HepG2 (cell line): ENCODE measurements at regions not wholly inside any gene's neighbourhood (a gene's known extent, or its start where the extent isn't known, plus 50 kb on each side); places are given as distances from the start of the nearest gene placed in this dataset.

Experiments
- ATAC-seq: fragments of 200-7000 bp; cut with Tn5 transposase; 3 replicates; pipeline ENCODE4 v1.9.1; 2020; ENCODE audit warnings: mild to moderate bottlenecking, moderate library complexity
- BruUV-seq: library from RNA; stranded (reverse); fragments of 400-500 nt; replicated peaks from 2 replicates; lab custom pipeline; 2021; lab: Mats Ljungman, UMichigan
- CTCF ChIA-PET: fragments of 300-600 bp; formaldehyde crosslinking; extraction: SDS; loops from one replicate; lab custom pipeline; 2021; ENCODE audit warnings: low total read pairs, inconsistent platforms, low intra/inter-chr PET ratio; lab: Yijun Ruan, JAX
- POLR2A ChIA-PET: fragments of 350-600 bp; sonication (Branson Sonifier 250); formaldehyde crosslinking; loops from one replicate; lab custom pipeline; 2020; ENCODE audit warnings: antibody characterized with exemption, inconsistent platforms; lab: Yijun Ruan, JAX
- DNase-seq: peaks from one replicate; pipeline ENCODE4 v3.0.0-alpha.2; 2015; ENCODE audit warnings: low spot score
- FAIRE-seq: peaks from 3 replicates; lab custom pipeline; 2011; peaks lifted over from hg19 to GRCh38; lab: Jason Lieb, UNC
- H2AFZ ChIP-seq: one replicate; pipeline ENCODE4 v1.6.1; 2011; ENCODE audit warnings: low read length, inconsistent platforms
- H3K27ac ChIP-seq: fragments of 300-600 bp; 3 replicates; pipeline ENCODE4 v1.8.0; 2011; ENCODE audit warnings: mixed run types, mild to moderate bottlenecking, mixed read lengths, low read length, inconsistent platforms; ENCODE audit not compliant: insufficient read depth; ENCODE audit errors: extremely low read length
- H3K27me3 ChIP-seq, 2 experiments: fragments of 200-600 bp in 1 of 2; 2 replicates in 1 of 2; 3 replicates in 1 of 2; pipeline versions ENCODE4 v1.6.0 to v1.8.0; 2011; ENCODE audit warnings: low read length in 2 of 2, mild to moderate bottlenecking in 2 of 2, moderate library complexity in 2 of 2, inconsistent platforms in 1 of 2; ENCODE audit not compliant: insufficient read depth in 2 of 2, control insufficient read depth in 1 of 2
- H3K36me3 ChIP-seq, 2 experiments: fragments of 200-600 bp in 1 of 2; replicated peaks in 1 of 2; 2 replicates in 1 of 2; 3 replicates in 1 of 2; pipeline versions ENCODE4 v1.5.1 to v1.8.0; 2011; ENCODE audit warnings: low read length in 2 of 2, inconsistent platforms in 1 of 2; ENCODE audit not compliant: insufficient read depth in 2 of 2, control insufficient read depth in 1 of 2
- H3K4me1 ChIP-seq: 2 replicates; pipeline ENCODE4 v1.5.1; 2012; ENCODE audit warnings: low read length, inconsistent platforms; ENCODE audit not compliant: insufficient read depth
- H3K4me2 ChIP-seq: 2 replicates; pipeline ENCODE4 v1.6.0; 2011; ENCODE audit warnings: low read depth, low read length, inconsistent platforms
- H3K4me3 ChIP-seq, 3 experiments: fragments of 200-600 bp in 1 of 3; sonication (generic), shearing (Covaris generic) in 1 of 3; replicated peaks in 1 of 3; 2 replicates each; pipeline ENCODE4 v1.5.1; 2011 to 2016; ENCODE audit warnings: low read length in 3 of 3, inconsistent platforms in 2 of 3, low read depth in 2 of 3, mild to moderate bottlenecking in 2 of 3, control low read depth in 1 of 3, mixed read lengths in 1 of 3; ENCODE audit not compliant: insufficient read depth in 1 of 3
- H3K79me2 ChIP-seq: one replicate; pipeline ENCODE4 v1.6.1; 2011; ENCODE audit warnings: low read length, inconsistent platforms; ENCODE audit not compliant: insufficient read depth
- H3K9ac ChIP-seq: 2 replicates; pipeline ENCODE4 v1.6.0; 2011; ENCODE audit warnings: mild to moderate bottlenecking, low read depth, low read length, inconsistent platforms; ENCODE audit not compliant: insufficient read depth
- H3K9me3 ChIP-seq: 2 replicates; pipeline ENCODE4 v1.5.1; 2012; ENCODE audit warnings: mild to moderate bottlenecking, low read length
- H4K20me1 ChIP-seq: 2 replicates; pipeline ENCODE4 v1.6.0; 2011; ENCODE audit warnings: inconsistent platforms, mild to moderate bottlenecking, low read length, moderate library complexity; ENCODE audit not compliant: insufficient read depth
- CEBPB ChIP-seq: IDR thresholded peaks from 2 replicates; pipeline ENCODE4 v1.6.1; 2011; ENCODE audit warnings: low read depth, low read length, improper control_type of control experiment, borderline replicate concordance
- ELF1 ChIP-seq: sonication (generic); formaldehyde crosslinking; IDR thresholded peaks from 2 replicates; pipeline ENCODE4 v1.4.0; 2020; ENCODE audit warnings: missing genetic modification reagents
- FOXJ3 ChIP-seq: sonication (generic); formaldehyde crosslinking; IDR thresholded peaks from 2 replicates; pipeline ENCODE4 v1.4.0; 2020; ENCODE audit warnings: missing genetic modification reagents, mild to moderate bottlenecking, borderline replicate concordance
- JUN ChIP-seq: sonication (generic); formaldehyde crosslinking; IDR thresholded peaks from 2 replicates; pipeline ENCODE4 v1.4.0; 2020; ENCODE audit warnings: mild to moderate bottlenecking, missing genetic modification reagents
- MAFK ChIP-seq, 2 experiments: IDR thresholded peaks in 1 of 2; conservative IDR thresholded peaks in 1 of 2; 2 replicates each; pipeline ENCODE4 v1.6.1; 2011; ENCODE audit warnings: improper control_type of control experiment in 2 of 2, low read length in 2 of 2
- MIER3 ChIP-seq: IDR thresholded peaks from 2 replicates; pipeline ENCODE4 v1.6.1; 2016; ENCODE audit warnings: missing compliant biosample characterization, borderline replicate concordance
- ZNF225 ChIP-seq: sonication (generic); formaldehyde crosslinking; IDR thresholded peaks from 2 replicates; pipeline ENCODE4 v1.4.0; 2020; ENCODE audit warnings: mild to moderate bottlenecking, missing genetic modification reagents
- ZNF274 ChIP-seq: sonication (generic); formaldehyde crosslinking; IDR thresholded peaks from 2 replicates; pipeline ENCODE4 v1.5.1; 2020; ENCODE audit warnings: mild to moderate bottlenecking, missing genetic modification reagents
- ZSCAN20 ChIP-seq: sonication (generic); formaldehyde crosslinking; IDR thresholded peaks from 2 replicates; pipeline ENCODE4 v1.4.0; 2020; ENCODE audit warnings: missing genetic modification reagents, mild to moderate bottlenecking, borderline replicate concordance
- WGBS: methylation state at CpG from one replicate; pipeline ENCODE4 v1.1.6; 2017; ENCODE audit warnings: low lambda C conversion rate; 5-methylcytosine and 5-hydroxymethylcytosine counted together
- in situ Hi-C: cut with HindIII; loops from 2 replicates; pipeline ENCODE4 v1.10.0; 2017; ENCODE audit warnings: low pct_unique_long_range_greater_than_20kb; ENCODE audit not compliant: extremely low pct_ligation_motif_present
- intact Hi-C: fragments of 100-400 bp; cut with micrococcal nuclease; formaldehyde crosslinking; loops from one replicate; pipeline ENCODE4 v1.10.0; 2022; ENCODE audit not compliant: unreplicated experiment
- TF ChIP-seq, protein P1 (sequence below): sonication (generic); formaldehyde crosslinking; IDR thresholded peaks from 2 replicates; pipeline ENCODE4 v1.8.1; 2023; ENCODE audit warnings: mild to moderate bottlenecking, inconsistent platforms, moderate library complexity, missing genetic modification reagents, borderline replicate concordance
- TF ChIP-seq, protein P2 (sequence below): sonication (generic); formaldehyde crosslinking; IDR thresholded peaks from 2 replicates; pipeline ENCODE4 v1.5.1; 2020; ENCODE audit warnings: mild to moderate bottlenecking, missing genetic modification reagents, borderline replicate concordance
- TF ChIP-seq, protein P3 (sequence below): sonication (generic); formaldehyde crosslinking; IDR thresholded peaks from 2 replicates; pipeline ENCODE4 v1.5.0; 2020; ENCODE audit warnings: missing genetic modification reagents, mild to moderate bottlenecking, borderline replicate concordance
- TF ChIP-seq, protein P4 (sequence below): sonication (generic); formaldehyde crosslinking; IDR thresholded peaks from 2 replicates; pipeline ENCODE4 v1.5.1; 2020; ENCODE audit warnings: missing genetic modification reagents, mild to moderate bottlenecking, borderline replicate concordance

DNA sequence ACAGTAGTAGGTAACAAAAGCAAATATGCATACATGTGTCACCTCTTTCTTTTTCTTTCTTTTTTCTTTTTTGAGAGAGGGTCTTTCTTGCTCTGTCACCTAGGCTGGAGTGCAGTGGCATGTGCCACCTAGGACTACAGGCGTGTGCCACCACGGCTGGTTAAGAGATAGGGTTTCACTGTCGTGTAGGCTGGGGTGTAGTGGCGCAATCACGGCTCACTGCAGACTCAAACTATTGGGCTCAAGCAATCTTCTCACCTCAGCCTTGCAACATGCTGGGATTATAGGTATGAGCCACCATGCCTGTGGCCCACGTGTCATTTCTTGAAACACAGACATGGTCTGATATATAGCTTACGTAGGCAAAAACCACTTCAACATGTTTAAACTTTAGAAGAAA lies 397.7 kb upstream of the PMFBP1 start:
- H4K20me1 ChIP-seq: no peaks in the 10 kb centered on the region
- ATAC-seq (no peak), FAIRE-seq (no peak), DNase-seq (no peak)
- peaks cover 11% of the 10 kb centered on the region for H3K4me1 ChIP-seq
- H3K27me3 ChIP-seq: no peaks in the 10 kb centered on the region
- intact Hi-C loops: no loop called here
- H2AFZ ChIP-seq: no peak overlapping the region
- in situ Hi-C loops: no loop called here
- H3K36me3 ChIP-seq: no peaks in the 10 kb centered on the region
- WGBS: 96% methylated on average over 7 of the region's 7 CpGs
- H3K79me2 ChIP-seq: no peaks in the 10 kb centered on the region
- no peaks in the 10 kb centered on the region for H3K9me3 ChIP-seq
- H3K4me2 ChIP-seq: no peak overlapping the region
- BruUV-seq: no TSS peak
- ChIA-PET CTCF (no interaction called here), POLR2A (no interaction called here)
- H3K9ac ChIP-seq: no peak overlapping the region
- no peak overlapping the region for H3K27ac ChIP-seq
- H3K4me3 ChIP-seq: no peak overlapping the region
- TF ChIP-seq ELF1 (CRISPR knock-in tag) (no peak), ZNF225 (CRISPR knock-in tag) (no peak), MAFK (conservative IDR thresholded peaks at IDR 0.05 in 1 of 2, IDR thresholded peaks at IDR 0.05 in 1 of 2; ENCODE audit: low read length in 2 of 2) (peak in 1 of 2 experiments; percentile 44; a peak in 1 of 4 replicates), ZNF274 (CRISPR knock-in tag) (no peak), CEBPB (0 out of 2 replicates have a peak, but pooled peaks have one; percentile 35), JUN (CRISPR knock-in tag) (no peak), MIER3 (no peak), FOXJ3 (no peak), ZSCAN20 (CRISPR knock-in tag) (no peak)
- TF ChIP-seq, protein P1, sequence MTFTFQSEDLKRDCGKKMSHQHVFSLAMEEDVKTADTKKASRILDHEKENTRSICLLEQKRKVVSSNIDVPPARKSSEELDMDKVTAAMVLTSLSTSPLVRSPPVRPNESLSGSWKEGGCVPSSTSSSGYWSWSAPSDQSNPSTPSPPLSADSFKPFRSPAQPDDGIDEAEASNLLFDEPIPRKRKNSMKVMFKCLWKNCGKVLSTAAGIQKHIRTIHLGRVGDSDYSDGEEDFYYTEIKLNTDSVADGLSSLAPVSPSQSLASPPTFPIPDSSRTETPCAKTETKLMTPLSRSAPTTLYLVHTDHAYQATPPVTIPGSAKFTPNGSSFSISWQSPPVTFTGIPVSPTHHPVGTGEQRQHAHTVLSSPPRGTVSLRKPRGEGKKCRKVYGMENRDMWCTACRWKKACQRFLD: no peak
- TF ChIP-seq, protein P2, sequence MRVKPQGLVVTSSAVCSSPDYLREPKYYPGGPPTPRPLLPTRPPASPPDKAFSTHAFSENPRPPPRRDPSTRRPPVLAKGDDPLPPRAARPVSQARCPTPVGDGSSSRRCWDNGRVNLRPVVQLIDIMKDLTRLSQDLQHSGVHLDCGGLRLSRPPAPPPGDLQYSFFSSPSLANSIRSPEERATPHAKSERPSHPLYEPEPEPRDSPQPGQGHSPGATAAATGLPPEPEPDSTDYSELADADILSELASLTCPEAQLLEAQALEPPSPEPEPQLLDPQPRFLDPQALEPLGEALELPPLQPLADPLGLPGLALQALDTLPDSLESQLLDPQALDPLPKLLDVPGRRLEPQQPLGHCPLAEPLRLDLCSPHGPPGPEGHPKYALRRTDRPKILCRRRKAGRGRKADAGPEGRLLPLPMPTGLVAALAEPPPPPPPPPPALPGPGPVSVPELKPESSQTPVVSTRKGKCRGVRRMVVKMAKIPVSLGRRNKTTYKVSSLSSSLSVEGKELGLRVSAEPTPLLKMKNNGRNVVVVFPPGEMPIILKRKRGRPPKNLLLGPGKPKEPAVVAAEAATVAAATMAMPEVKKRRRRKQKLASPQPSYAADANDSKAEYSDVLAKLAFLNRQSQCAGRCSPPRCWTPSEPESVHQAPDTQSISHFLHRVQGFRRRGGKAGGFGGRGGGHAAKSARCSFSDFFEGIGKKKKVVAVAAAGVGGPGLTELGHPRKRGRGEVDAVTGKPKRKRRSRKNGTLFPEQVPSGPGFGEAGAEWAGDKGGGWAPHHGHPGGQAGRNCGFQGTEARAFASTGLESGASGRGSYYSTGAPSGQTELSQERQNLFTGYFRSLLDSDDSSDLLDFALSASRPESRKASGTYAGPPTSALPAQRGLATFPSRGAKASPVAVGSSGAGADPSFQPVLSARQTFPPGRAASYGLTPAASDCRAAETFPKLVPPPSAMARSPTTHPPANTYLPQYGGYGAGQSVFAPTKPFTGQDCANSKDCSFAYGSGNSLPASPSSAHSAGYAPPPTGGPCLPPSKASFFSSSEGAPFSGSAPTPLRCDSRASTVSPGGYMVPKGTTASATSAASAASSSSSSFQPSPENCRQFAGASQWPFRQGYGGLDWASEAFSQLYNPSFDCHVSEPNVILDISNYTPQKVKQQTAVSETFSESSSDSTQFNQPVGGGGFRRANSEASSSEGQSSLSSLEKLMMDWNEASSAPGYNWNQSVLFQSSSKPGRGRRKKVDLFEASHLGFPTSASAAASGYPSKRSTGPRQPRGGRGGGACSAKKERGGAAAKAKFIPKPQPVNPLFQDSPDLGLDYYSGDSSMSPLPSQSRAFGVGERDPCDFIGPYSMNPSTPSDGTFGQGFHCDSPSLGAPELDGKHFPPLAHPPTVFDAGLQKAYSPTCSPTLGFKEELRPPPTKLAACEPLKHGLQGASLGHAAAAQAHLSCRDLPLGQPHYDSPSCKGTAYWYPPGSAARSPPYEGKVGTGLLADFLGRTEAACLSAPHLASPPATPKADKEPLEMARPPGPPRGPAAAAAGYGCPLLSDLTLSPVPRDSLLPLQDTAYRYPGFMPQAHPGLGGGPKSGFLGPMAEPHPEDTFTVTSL (CRISPR knock-in tag): no peak
- TF ChIP-seq, protein P3, sequence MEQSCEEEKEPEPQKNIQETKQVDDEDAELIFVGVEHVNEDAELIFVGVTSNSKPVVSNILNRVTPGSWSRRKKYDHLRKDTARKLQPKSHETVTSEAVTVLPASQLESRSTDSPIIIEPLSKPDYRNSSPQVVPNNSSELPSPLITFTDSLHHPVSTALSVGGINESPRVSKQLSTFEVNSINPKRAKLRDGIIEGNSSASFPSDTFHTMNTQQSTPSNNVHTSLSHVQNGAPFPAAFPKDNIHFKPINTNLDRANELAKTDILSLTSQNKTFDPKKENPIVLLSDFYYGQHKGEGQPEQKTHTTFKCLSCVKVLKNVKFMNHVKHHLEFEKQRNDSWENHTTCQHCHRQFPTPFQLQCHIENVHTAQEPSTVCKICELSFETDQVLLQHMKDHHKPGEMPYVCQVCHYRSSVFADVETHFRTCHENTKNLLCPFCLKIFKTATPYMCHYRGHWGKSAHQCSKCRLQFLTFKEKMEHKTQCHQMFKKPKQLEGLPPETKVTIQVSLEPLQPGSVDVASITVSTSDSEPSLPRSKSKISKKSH: no peak
- TF ChIP-seq, protein P4, sequence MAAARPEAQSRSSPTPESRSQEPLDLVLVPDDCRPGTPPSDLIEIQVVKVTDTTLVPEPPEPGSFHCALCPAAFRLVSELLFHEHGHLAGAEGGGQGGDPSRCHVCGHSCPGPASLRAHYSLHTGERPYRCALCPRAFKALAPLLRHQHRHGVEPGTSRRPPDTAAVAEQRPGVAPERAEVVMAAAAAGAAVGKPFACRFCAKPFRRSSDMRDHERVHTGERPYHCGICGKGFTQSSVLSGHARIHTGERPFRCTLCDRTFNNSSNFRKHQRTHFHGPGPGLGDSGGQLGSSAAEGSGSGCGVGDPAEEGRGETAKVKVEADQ: no peak
